ENCODE measurements at regions not wholly inside any gene's neighbourhood (a gene's known extent, or its start where the extent isn't known, plus 50 kb on each side); places are given as distances from the start of the nearest gene placed in this dataset.

- Histone ChIP-seq H3K27me3 (replicated peaks in 1 of 2; ENCODE audit: control insufficient read depth in 2 of 2, insufficient read depth in 2 of 2, low read length in 1 of 2) (peaks cover 1 to 2% of the 10 kb centered on the region in 2 experiments), H3K4me3 (no peak overlapping the region), H3K9ac (ENCODE audit: control insufficient read depth, insufficient read depth, low read length) (no peak overlapping the region), H3K9me3 (replicated peaks; ENCODE audit: control insufficient read depth, insufficient read depth, low read length) (no peaks in the 10 kb centered on the region), H3K36me3 (ENCODE audit: control insufficient read depth in 2 of 2, insufficient read depth in 2 of 2, low read length in 1 of 2) (no peaks in the 10 kb centered on the region), H3K79me2 (ENCODE audit: control insufficient read depth, insufficient read depth, low read length) (no peaks in the 10 kb centered on the region), H3K27ac (ENCODE audit: control insufficient read depth, insufficient read depth) (no peak overlapping the region), H4K20me1 (ENCODE audit: control insufficient read depth, insufficient read depth) (no peaks in the 10 kb centered on the region), H3K4me1 (ENCODE audit: control insufficient read depth, insufficient read depth, low read length) (no peaks in the 10 kb centered on the region), H2AFZ (ENCODE audit: control insufficient read depth, low read depth, low read length) (no peak overlapping the region), H3K4me2 (ENCODE audit: control insufficient read depth, insufficient read depth) (no peak overlapping the region)
- ChIA-PET SMC1A (ENCODE audit: uncharacterized antibody, unreplicated experiment) (no interaction called here), POLR2A (interaction anchor here (0.5 kb wide), 1 partner anchor 1424 kb away, joined by 3 read pairs; no protein-coding TSS in a partner anchor), RAD21 (ENCODE audit: unreplicated experiment) (no interaction called here), CTCF (no interaction called here)
- DNase-seq (ENCODE audit: low read depth, low spot score) (no peak), FAIRE-seq (no peak), ATAC-seq (no peak)
- no TSS peak for BruUV-seq (replicated peaks)
- WGBS (ENCODE audit: insufficient coverage, insufficient replicate concordance, low lambda C conversion rate, missing lambda C conversion rate) = 8% methylated on average over 9 of the region's 9 CpGs
- in situ Hi-C loops (cut with MboI) = no loop called here
- intact Hi-C loops (cut with micrococcal nuclease; ENCODE audit: unreplicated experiment) = no loop called here
- TF ChIP-seq DPF2 (IDR thresholded peaks at IDR 0.05) (no peak), YBX1 (IDR thresholded peaks at IDR 0.05) (no peak), HDAC6 (IDR thresholded peaks at IDR 0.05; ENCODE audit: unreplicated experiment) (no peak), PAX5 (IDR thresholded peaks at IDR 0.05; ENCODE audit: borderline replicate concordance, low read depth, low read length) (no peak), ZNF687 (IDR thresholded peaks at IDR 0.05) (no peak), MTA3 (IDR thresholded peaks at IDR 0.05; ENCODE audit: borderline replicate concordance, low read length) (no peak), NRF1 (conservative IDR thresholded peaks at IDR 0.05; ENCODE audit: low read depth, low read length) (no peak), POU2F2 (IDR thresholded peaks at IDR 0.05; ENCODE audit: borderline replicate concordance, low read depth, low read length) (no peak)
Measured at GRCh38 chr1:30328401-30329262, 394.8 kb downstream of the MATN1 start.
